GM19043 (cell line): ENCODE measurements at regions not wholly inside any gene's neighbourhood (a gene's known extent, or its start where the extent isn't known, plus 50 kb on each side); places are given as distances from the start of the nearest gene placed in this dataset.
"Not testable (repeated sequence)": the region's sequence is repeated elsewhere in the genome, so short reads cannot be mapped to it uniquely, and the experiment has no call there.

ENCODE experiments used
- ATAC-seq: cut with Tn5 transposase; IDR thresholded peaks from one replicate; pipeline ENCODE4 v1.9.1; 2021; ENCODE audit warnings: low read depth; ENCODE audit not compliant: unreplicated experiment

DNA sequence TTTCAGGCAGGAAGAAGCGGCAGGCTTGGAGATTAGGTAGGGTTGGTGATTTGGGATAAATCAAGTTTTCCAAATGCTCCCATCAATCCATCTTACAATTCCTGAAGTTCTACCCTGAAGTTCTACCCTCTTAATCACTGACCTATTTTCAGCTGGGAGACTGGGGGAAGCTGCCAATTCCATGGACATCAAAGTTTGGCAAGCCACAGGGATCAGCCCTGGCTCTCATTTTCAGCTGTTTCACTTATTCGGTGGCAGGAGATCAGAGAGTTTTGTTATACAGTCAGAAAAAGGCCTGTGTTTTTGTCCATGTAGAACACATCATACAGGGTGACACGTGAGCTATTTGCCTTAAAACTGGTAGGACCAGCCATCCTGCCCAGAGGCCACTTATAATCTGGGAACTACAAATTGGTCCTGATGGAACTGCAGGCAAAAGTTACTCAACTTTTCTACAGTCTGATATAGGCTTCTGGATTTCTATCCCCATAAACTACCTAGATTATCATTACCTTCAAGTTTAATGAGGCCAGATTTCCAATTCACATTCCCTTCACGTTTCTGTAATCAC lies 112.9 kb upstream of the ZNF746 start:
- ATAC-seq: no peak

- no peak for ATAC-seq
Observed at GRCh38 chr7:149608168-149608567, 110.6 kb upstream of the ZNF746 start.

DNA sequence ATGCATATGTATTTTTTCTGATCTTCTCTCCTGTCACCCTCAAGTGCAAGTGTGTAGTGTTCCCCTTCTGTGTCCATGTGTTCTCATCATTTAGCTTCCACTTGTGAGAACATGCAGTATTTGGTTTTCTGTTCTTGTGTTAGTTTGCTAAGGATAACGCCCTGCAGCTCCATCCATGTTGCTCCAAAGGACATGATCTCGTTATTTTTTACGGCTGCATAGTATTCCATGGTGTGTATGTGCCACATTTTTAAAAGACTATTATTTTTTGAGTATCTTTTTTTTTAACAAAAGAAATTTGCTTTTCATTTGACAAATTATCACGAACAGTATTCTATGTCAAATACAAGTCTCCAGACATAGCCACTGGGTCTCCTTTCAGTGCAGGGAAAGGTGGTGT lies 110.1 kb upstream of the ZNF746 start:
- ATAC-seq: no peak

DNA sequence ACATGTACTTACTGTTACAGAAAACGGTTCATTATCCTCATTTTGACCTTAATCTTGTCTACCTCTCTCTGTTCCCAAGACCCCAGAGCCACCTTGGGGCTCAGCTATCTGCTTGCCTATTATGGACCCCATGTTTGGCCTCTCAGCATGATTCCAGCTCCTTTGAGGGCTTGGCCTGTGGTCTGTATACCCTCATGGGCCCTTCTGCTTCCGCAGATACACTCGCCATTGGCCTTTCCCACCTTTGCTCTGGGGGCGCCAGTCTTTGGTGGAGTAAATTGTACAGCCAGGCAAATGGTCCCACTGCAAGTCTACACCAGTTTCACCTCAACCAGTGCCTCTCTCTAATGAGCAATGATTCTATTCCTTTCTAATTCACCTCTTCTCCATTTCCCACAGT lies 109.2 kb upstream of the ZNF746 start:
- ATAC-seq: no peak

DNA sequence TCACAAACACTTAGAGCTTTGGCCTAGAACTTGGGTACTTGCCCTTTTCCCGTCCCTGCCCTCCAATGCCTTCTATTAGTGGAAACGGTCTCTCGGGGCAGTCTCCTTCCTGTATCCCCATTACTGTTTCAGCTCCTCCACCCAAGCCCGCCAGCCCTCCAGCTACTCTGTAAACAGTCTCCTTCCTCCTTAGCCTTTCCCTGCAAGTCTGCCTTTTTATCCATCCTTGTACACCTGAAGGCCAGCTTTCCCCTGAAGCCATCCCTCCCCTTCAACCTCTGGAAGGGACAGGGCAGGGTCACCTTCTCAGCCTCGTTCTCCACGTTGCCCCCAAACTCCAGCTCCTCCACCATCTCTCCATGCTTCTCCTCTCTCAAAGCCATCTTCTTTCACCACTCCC lies 108.1 kb upstream of the ZNF746 start:
- ATAC-seq: no peak

DNA sequence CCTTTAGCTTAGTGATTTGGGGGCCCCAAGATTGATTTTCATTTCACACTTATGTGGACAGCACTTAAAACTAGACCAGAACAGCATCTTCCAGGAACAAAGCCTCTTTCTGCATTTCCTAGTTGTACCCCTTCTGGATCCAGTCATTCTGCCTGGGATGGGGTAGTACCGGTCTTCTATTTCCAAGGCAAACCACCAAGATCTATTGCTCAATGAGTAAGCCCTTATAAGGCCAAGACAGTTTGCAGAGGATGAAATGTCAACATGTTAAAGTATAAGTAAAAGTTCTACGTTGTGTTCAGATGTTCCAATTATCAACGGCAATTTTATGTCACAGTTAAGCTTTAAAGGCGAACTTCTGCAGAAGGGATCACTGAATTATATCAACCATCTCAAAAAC lies 106.9 kb upstream of the ZNF746 start:
- no peak for ATAC-seq

- peak; percentile 91 for ATAC-seq
Observed at GRCh38 chr7:149600669-149601330, 103.2 kb upstream of the ZNF746 start.

GRCh38 chr7:149599636-149600206 lies 102.1 kb upstream of the ZNF746 start:
- ATAC-seq: peak; percentile 34

- no peak for ATAC-seq
Observed at GRCh38 chr7:149598721-149599308, 101.2 kb upstream of the ZNF746 start.

DNA sequence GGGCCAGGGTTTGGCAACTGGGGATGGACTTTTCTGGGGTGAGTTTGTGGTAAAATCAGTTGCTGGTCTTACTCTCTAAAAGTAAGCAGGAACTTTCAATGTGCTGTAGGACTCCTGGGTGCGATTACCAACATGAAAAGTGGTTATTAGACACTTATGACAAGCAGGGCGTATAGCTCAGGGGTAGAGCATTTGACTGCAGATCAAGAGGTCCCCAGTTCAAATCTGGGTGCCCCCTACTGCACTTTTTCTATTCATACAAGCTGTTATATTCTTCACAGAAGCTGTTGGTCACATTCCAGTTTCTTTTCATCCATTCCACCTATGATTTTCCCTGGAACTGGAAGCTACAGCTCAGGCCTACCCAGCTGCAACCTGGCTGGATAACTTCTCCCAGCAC lies 100.2 kb upstream of the ZNF746 start:
- not testable (repeated sequence) for ATAC-seq

DNA sequence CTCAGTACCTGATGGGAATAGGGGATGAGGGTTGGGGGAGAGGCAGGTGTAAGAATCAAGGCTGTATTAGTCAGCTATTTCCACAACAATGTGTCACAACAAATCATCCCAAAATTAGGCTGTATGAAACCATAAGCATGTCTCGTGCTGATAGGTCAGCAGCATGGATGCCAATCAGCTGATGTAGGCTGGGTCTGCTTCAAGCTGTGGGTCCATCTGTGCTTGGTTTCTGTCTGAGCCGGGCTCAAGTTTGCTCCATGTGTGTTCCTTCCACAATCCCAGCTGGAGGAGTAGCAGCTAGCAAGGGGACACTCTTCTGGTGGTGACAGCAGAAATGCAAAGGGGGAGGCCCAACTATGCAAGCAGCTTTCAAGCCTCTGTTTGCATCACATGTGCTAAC lies 97.9 kb upstream of the ZNF746 start:
- ATAC-seq: no peak

- no peak for ATAC-seq
Observed at GRCh38 chr7:149595078-149595477, 97.5 kb upstream of the ZNF746 start.

GRCh38 chr7:149588930-149589329 lies 91.3 kb upstream of the ZNF746 start:
- no peak for ATAC-seq

DNA sequence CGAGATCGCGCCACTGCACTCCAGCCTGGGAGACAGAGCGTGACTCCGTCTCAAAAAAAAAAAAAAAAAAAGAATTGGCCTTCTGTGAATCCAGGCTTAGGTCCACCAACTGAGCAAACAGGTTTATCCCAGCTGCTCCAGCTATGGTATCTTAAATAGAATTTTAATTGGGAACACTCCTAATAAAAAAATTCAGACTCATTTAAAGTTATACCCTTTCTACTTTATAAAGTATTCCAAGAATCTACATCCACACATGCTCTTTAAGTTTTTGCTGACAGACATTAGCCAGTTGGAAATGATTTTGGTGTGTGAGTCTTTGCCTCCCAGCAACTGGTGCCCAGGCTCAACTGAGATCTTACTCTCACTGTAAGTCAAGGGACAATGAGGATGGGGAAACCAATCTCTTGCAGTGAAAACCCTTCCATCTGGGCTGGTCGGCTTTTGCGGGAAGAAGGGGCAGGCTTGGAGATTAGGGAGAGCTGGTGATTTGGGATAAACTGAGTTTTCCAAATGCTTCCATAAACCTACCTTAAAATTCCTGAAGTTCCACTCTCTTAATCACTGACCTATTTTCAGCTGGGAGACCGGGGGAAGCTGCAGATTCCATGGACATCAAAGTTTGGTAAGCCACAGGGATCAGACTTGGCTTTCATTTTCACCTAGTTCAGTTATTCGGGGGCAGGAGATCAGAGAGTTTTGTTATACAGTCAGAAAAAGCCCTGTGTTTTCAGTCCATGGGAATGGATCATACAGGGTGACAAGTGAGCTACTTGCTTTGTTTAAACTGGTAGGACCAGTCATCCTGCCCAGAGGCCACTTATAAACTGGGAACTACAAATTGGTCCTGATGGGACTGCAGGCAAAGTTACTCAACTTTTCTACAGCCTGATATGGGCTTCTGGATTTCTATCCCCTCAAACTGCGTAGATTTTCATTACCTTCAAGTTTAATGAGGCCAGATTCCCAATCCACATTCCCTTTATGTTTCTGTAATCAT lies 89.3 kb upstream of the ZNF746 start:
- no peak for ATAC-seq

DNA sequence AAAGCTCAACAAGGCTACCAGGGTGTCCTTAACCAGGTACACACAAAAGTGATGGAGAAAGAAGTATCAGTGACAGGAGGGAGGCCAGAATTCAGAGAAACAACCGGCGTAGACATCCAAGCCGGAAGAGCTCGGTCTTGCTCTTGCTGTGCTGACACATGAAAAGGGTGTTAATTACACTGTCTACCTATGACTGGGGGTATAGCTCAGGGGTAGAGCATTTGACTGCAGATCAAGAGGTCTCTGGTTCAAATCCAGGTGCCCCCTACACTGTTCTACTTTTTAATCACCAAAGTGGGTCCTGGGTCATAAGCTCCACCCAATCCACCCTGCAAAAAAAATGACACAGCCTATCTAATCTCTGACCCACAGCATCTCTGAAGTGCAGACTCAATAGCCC lies 86.9 kb upstream of the ZNF746 start:
- no peak for ATAC-seq

GRCh38 chr7:149584009-149584408 lies 86.4 kb upstream of the ZNF746 start:
- no peak for ATAC-seq

- ATAC-seq: no peak
Observed at GRCh38 chr7:149580328-149580727, 82.7 kb upstream of the ZNF746 start.

DNA sequence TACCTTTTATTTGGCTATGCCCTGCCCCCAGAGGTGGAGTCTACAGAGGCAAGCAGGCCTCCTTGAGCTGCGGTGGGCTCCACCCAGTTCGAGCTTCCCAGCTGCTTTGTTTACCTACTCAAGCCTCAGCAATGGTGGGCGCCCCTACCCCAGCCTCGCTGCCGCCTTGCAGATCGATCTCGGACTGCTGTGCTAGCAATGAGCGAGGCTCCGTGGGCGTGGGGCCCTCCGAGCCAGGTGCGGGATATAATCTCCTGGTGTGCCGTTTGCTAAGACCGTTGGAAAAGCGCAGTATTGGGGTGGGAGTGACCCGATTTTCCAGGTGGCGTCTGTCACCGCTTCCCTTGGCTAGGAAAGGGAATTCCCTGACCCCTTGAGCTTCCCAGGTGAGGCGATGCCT lies 81.8 kb upstream of the ZNF746 start:
- not testable (repeated sequence) for ATAC-seq

DNA sequence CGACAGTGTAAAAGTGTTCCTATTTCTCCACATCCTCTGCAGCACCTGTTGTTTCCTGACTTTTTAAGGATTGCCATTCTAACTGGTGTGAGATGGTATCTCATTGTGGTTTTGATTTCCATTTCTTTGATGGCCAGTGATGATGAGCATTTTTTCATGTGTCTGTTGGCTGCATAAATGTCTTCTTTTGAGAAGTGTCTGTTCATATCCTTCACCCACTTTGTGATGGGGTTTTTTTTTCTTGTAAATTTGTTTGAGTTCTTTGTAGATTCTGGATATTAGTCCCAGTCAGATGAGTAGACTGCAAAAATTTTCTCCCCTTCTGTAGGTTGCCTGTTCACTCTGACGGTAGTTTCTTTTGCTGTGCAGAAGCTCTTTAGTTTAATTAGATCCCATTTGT lies 76.8 kb upstream of the ZNF746 start:
- ATAC-seq: not testable (repeated sequence)

DNA sequence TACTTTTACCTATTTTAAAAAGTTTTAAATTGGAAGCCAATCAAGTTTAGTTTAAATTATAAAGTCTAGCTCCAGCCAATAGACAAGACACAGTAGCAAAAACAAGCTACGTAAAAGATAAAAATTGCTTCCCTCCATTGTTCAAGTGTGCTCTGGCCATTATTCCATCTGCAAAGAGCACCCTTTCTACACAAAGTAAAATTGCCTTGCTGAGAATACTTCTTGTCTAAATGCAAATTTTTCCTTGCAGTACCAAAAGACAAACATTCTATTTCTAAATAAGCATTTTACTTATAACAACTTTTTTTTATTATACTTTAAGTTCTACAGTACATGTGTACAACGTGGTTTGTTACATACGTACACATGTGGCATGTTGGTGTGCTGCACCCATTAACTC lies 75.9 kb upstream of the ZNF746 start:
- no peak for ATAC-seq

GRCh38 chr7:149572920-149573319 lies 75.3 kb upstream of the ZNF746 start:
- not testable (repeated sequence) for ATAC-seq
